Caco-2 (cell line): ENCODE measurements at regions not wholly inside any gene's neighbourhood (a gene's known extent, or its start where the extent isn't known, plus 50 kb on each side); places are given as distances from the start of the nearest gene placed in this dataset.

Experiments used
- BruUV-seq: library from RNA; stranded (reverse); fragments of 400-500 nt; replicated peaks from 2 replicates; lab custom pipeline; 2021; lab: Mats Ljungman, UMichigan
- CTCF ChIA-PET: fragments of 300-600 bp; sonication (Branson Sonifier 250); formaldehyde crosslinking; loops from one replicate; lab custom pipeline; 2022; ENCODE audit warnings: antibody characterized with exemption; lab: Charles Lee
- POLR2A ChIA-PET: fragments of 300-600 bp; sonication (Branson Sonifier 250); formaldehyde crosslinking; loops from one replicate; lab custom pipeline; 2022; ENCODE audit warnings: antibody characterized with exemption; lab: Charles Lee
- DNase-seq, 2 experiments: peaks; one replicate each; pipeline versions ENCODE4 v3.0.0 to v3.0.0-alpha.2; 2020 to 2022
- H3K27me3 ChIP-seq: replicated peaks from 2 replicates; pipeline ENCODE4 v1.6.0; 2011; ENCODE audit warnings: low read length; ENCODE audit not compliant: control insufficient read depth, insufficient read depth
- H3K36me3 ChIP-seq: 2 replicates; pipeline ENCODE4 v1.5.1; 2011; ENCODE audit warnings: low read length; ENCODE audit not compliant: control insufficient read depth, insufficient read depth
- H3K4me1 ChIP-seq: fragments of 250-450 bp; sonication (Bioruptor Pico); 2 replicates; pipeline ENCODE4 v1.5.1; 2020; ENCODE audit warnings: mild to moderate bottlenecking
- H3K4me3 ChIP-seq: 2 replicates; pipeline ENCODE4 v1.5.1; 2011; ENCODE audit warnings: low read depth, mild to moderate bottlenecking, control low read depth, low read length
- H3K9me3 ChIP-seq: fragments of 250-450 bp; sonication (Bioruptor Pico); 2 replicates; pipeline ENCODE4 v1.5.1; 2020; ENCODE audit warnings: mild to moderate bottlenecking, moderate library complexity
- H3K27ac Mint-ChIP-seq: one replicate; pipeline ENCODE4 v1.8.0; 2022; ENCODE audit warnings: mixed read lengths; ENCODE audit not compliant: unreplicated experiment
- H3K27me3 Mint-ChIP-seq: one replicate; pipeline ENCODE4 v1.8.0; 2022; ENCODE audit warnings: mixed read lengths; ENCODE audit not compliant: insufficient read depth, unreplicated experiment
- H3K36me3 Mint-ChIP-seq: one replicate; pipeline ENCODE4 v1.8.0; 2022; ENCODE audit warnings: mild to moderate bottlenecking, mixed read lengths; ENCODE audit not compliant: insufficient read depth, unreplicated experiment
- H3K4me1 Mint-ChIP-seq: one replicate; pipeline ENCODE4 v1.8.0; 2022; ENCODE audit warnings: low read depth, mixed read lengths; ENCODE audit not compliant: unreplicated experiment
- H3K4me3 Mint-ChIP-seq: one replicate; pipeline ENCODE4 v1.8.0; 2022; ENCODE audit warnings: mild to moderate bottlenecking, moderate library complexity, mixed read lengths; ENCODE audit not compliant: unreplicated experiment
- H3K9me3 Mint-ChIP-seq: one replicate; pipeline ENCODE4 v1.8.0; 2022; ENCODE audit warnings: mixed read lengths; ENCODE audit not compliant: unreplicated experiment
- CTCF ChIP-seq, 2 experiments: fragments of 200-600 bp in 1 of 2; IDR thresholded peaks; 1 replicate in 1 of 2; 2 replicates in 1 of 2; pipeline versions ENCODE4 v1.5.1 to v1.8.0; 2011 to 2022; ENCODE audit warnings: antibody characterized with exemption in 1 of 2, control low read depth in 1 of 2, inconsistent platforms in 1 of 2, low read depth in 1 of 2, low read length in 1 of 2, mild to moderate bottlenecking in 1 of 2, moderate library complexity in 1 of 2; ENCODE audit not compliant: insufficient read depth in 1 of 2, severe bottlenecking in 1 of 2, unreplicated experiment in 1 of 2
- intact Hi-C: fragments of 100-400 bp; cut with micrococcal nuclease; formaldehyde crosslinking; loops from one replicate; pipeline ENCODE4 v1.10.0; 2022; ENCODE audit not compliant: unreplicated experiment

- Mint-ChIP-seq H3K9me3 (peaks cover under 1% of the 10 kb centered on the region), H3K4me3 (no peak overlapping the region), H3K27me3 (peaks cover 3% of the 10 kb centered on the region), H3K27ac (no peak overlapping the region), H3K4me1 (no peaks in the 10 kb centered on the region), H3K36me3 (no peaks in the 10 kb centered on the region)
- no peaks in the 10 kb centered on the region for H3K27me3 ChIP-seq
- BruUV-seq: no TSS peak
- ChIA-PET CTCF (no interaction called here), POLR2A (no interaction called here)
- H3K36me3 ChIP-seq: no peaks in the 10 kb centered on the region
- DNase-seq: no peak
- H3K9me3 ChIP-seq: no peaks in the 10 kb centered on the region
- no peaks in the 10 kb centered on the region for H3K4me1 ChIP-seq
- intact Hi-C loops: no loop called here
- no peak overlapping the region for H3K4me3 ChIP-seq
- no peak for TF ChIP-seq CTCF (IDR thresholded peaks at IDR 0.05; ENCODE audit: insufficient read depth in 1 of 2, low read depth in 1 of 2, low read length in 1 of 2, severe bottlenecking in 1 of 2, unreplicated experiment in 1 of 2)
These were observed 202.9 kb downstream of the MIAT start for GRCh38 chr22:26860301-26860700.

GRCh38 chr22:26865021-26865420, 207.6 kb downstream of the MIAT start:
- intact Hi-C loops: no loop called here
- Mint-ChIP-seq H3K9me3 (peaks cover 9% of the 10 kb centered on the region), H3K4me1 (no peaks in the 10 kb centered on the region), H3K4me3 (no peak overlapping the region), H3K27ac (no peak overlapping the region), H3K27me3 (peaks cover 8% of the 10 kb centered on the region), H3K36me3 (no peaks in the 10 kb centered on the region)
- POLR2A ChIA-PET: no interaction called here
- no peak overlapping the region for H3K4me3 ChIP-seq
- no peaks in the 10 kb centered on the region for H3K27me3 ChIP-seq
- TF ChIP-seq CTCF (IDR thresholded peaks at IDR 0.05; ENCODE audit: insufficient read depth in 1 of 2, low read depth in 1 of 2, low read length in 1 of 2, severe bottlenecking in 1 of 2, unreplicated experiment in 1 of 2): no peak
- no TSS peak for BruUV-seq
- no peaks in the 10 kb centered on the region for H3K4me1 ChIP-seq
- H3K9me3 ChIP-seq: no peaks in the 10 kb centered on the region
- H3K36me3 ChIP-seq: no peaks in the 10 kb centered on the region
- CTCF ChIA-PET: no interaction called here
- DNase-seq: no peak

GRCh38 chr22:26883393-26883792, 226.0 kb downstream of the MIAT start:
- Histone ChIP-seq H3K9me3 (peaks cover 3% of the 10 kb centered on the region; the same call in 1 of the 2 replicates), H3K36me3 (no peaks in the 10 kb centered on the region), H3K27me3 (no peaks in the 10 kb centered on the region), H3K4me1 (no peaks in the 10 kb centered on the region), H3K4me3 (no peak overlapping the region)
- Mint-ChIP-seq H3K36me3 (no peaks in the 10 kb centered on the region), H3K27ac (no peak overlapping the region), H3K9me3 (no peaks in the 10 kb centered on the region), H3K4me3 (no peak overlapping the region), H3K4me1 (no peaks in the 10 kb centered on the region), H3K27me3 (peaks cover 6% of the 10 kb centered on the region)
- BruUV-seq: no TSS peak
- CTCF ChIA-PET: no interaction called here
- intact Hi-C loops: no loop called here
- no peak for TF ChIP-seq CTCF (IDR thresholded peaks at IDR 0.05; ENCODE audit: insufficient read depth in 1 of 2, low read depth in 1 of 2, low read length in 1 of 2, severe bottlenecking in 1 of 2, unreplicated experiment in 1 of 2)
- POLR2A ChIA-PET: no interaction called here
- no peak for DNase-seq
